SKM-1 treated with dmso at 0.1 percent for 144 hours (cell line): ENCODE measurements at regions not wholly inside any gene's neighbourhood (a gene's known extent, or its start where the extent isn't known, plus 50 kb on each side); places are given as distances from the start of the nearest gene placed in this dataset.

ENCODE experiments used
- DNase-seq: peaks from one replicate; lab custom pipeline; 2025; ENCODE audit not compliant: unreplicated experiment; lab: John Stamatoyannopoulos, UW

DNA sequence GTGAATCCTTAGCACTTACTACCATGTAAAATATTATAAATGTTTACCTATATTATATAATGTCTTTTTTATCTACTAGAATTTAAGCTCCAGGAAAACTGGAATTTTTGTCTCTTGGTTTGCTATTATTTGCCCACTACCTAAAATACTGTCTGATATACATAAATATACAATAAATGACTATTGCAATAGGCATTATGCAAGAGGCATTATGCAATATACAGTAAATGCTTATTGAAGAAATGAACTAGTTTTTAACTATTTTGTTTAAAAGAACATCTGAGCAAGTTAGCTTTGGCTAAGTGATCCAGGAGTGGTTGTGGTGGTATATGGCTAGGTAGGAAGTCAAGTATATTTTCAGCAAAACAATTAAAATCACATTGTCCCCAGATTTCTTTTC, 640.2 kb upstream of the PKN2 start:
- DNase-seq: no peak

DNA sequence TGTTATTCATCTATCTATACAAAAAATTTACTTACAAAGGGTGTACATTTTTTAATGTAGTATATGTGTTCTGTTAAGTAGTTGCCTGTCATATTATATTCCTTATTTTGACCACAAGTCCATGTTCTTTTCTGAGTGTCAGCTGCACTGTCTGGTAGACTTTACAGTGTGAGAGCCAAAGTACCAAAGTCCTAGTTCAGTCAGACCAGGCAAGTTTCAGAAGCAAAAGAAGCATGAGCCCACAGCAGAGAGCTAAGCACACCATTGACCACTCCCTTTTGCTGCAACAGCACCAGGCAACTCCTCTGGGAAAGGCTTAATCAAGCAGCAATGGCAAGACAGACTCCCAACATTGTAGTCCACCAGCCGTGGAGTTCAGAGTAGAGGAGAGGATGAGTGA, 631.9 kb upstream of the PKN2 start:
- no peak for DNase-seq

DNA sequence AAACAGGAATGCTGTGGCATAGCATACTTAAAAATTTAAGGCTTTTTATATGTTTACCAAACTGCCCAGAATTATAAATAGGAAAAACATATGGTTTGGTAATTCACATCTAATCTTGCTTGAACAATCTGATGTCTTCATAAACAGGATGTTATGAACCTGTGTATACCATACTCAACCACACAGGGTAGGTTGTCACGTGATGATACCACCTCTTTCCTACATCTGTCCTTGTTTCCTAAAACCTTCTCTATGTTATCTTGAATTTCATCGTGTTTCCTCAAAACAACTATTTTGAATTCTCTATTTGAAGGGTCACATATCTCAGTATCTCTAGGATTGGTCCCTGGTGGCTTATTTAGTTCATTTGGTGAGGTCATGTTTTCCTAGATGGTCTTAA, 631.0 kb upstream of the PKN2 start:
- no peak for DNase-seq

DNA sequence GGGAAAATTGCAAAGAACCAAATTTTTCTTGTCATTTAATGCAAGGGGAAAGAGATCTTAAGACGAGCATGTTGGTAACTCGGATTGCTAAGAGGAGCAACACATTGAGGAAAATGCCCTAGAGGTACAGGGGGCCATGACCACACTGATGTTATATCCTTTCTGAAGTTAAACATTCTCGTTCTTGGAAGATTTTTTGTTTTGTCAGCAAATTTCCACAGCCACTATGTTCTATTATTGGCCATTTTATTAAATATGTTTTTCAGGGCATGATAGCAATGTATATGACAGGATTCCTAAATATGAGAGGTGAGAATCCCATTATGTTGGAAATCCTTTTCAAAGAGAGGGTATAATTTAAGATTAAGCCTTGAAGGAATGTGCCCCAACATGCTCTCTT, 627.2 kb upstream of the PKN2 start:
- no peak for DNase-seq

DNA sequence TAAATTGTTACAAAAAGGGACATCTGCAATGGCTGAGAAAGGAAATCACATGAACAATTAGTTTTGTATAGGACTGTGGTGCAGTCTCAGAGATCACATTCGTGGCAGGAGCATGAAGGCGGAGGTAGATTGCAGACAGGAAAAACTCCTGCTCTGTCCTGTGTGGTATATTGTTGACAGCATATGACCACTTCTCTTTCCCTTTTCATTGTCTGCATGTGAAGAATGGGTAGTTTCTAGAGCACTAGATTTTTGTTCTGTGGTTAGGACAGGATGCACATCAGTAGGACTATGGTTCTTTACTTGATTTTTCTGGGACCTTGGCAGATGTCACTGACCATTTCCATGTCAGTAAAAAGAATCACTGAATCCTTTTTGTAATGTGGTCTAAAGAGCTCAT, 625.9 kb upstream of the PKN2 start:
- DNase-seq: no peak

DNA sequence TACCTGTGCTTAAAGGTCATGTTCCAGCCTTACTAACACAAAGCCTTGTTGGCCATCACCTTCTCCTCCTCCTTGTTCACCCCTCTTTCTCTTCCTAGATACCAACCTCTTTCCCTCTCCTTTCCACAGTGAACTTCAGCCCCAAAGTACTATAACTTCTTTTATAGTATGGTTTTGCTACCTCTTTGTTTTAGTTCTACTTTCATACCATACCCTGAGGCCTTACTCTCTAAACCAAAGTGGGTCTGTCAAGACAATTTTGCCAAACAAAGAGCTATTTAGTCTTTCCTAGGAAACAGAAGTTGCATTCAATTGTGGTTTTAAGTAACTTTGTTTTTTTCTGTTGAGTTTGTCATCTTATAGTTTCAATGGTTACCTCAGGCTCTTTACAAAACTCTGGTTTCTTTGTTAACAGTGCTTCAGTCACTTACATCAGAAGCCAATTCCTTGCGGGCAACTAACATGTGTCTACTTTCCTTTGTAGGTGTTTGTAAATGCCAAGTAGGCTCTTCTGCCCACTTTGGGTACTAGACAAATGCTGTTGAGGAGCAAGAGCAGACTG, 623.9 kb upstream of the PKN2 start:
- DNase-seq: no peak

DNA sequence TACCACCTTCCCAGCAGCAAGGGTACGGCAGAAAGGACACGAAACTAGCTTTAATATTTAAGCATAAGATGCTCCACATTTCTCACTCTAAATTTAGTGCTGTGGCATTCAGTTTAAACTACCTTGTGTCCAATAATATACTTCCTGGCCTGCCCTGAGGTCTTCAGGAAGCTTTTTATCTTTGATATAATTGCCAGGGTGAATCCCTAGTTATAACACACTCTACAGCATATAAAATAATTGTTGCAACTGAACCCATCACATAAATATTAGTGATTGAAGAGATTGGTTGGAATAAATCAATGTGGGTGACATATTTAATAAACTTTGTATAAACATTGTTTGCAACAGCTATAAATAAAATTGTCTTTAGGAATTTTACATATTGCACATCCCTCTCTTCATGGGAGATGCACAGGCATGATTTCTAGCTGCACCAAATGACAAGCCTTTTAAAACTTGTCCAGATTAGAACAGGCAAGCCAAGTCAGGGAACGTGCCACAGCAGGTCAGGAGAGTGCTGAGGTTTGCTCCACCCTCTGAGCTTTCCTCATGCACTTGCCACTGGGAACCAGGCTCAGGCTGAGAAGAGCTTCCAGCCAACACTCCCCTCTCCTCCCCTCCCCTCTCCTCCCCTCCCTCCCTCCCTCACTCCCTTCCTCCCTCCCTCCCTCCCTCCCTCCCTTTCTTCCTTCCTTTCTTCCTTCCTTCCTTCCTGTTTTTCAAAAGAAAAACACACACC, 623.2 kb upstream of the PKN2 start:
- no peak for DNase-seq

DNA sequence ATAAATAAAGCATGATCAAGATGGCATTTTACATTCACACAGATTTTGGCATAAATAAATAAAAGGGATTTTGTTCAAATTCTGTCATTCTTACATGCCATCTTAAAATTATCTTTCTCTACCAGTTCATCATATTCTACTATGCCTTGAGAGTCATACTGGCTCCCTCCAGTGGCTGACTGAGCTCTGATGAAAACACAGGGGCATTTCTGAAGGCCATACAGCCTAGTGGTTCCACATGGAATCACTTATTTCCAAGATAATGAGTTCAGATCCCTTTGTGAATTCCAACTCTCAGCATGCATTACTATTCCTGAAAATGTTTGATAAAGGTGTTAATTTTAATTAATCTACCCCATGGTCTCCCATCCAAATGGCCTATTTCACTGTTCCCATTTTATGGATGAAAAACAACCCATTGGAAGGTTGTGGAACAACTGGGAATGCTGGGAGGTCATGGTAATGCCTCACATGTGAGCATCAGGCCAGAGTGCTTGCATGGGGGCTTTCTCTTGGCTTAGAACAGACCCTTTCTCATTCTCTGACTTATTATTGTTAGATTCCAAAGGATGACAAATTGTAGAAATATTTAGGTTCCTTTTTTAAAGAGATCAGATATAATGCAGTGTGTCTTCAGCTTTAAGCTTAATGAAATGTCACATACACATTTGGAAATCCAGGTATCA, 622.4 kb upstream of the PKN2 start:
- DNase-seq: peak; percentile 44

DNA sequence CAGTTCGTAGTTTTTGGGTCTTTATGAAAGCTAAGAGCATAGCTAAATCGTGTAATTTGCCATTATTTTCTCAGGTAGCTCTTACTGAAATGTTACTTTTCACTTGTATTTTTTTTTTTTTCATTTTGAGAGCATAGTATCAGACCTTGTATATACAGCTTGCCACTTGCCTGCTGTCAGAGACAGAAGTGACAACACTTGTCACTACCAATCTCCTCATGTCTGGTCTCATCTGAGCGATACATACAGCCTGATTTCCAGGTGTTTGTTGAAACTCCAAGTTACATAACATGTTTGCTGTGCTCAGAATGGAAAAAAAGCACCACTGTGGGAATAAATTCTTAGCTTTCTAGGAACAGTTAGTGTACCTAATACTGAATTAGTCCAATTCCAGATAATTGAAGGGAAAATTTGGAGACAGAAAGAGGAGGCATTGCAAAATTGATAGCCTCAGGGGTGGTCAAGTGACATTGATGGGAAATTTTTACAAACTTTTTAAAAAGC, 621.4 kb upstream of the PKN2 start:
- DNase-seq: no peak

DNA sequence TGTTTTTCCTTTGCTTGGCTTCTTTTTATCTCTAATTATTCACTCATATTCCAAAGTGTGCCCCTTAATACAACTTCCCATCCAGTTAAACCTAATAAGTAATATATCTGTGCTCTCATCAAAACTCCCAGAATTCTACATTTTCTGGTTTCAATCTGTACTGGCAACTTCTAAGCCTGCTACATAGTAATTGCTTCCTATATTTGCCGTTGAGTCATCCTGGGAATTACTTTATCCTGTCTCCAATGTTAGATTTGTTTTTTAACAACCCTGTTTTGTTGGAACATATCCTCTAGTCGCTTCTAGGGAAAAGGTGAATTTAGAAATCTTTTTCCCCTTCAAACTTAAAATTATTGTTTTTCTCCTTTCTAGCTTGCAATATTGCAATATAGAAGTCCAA, 620.5 kb upstream of the PKN2 start:
- no peak for DNase-seq

DNA sequence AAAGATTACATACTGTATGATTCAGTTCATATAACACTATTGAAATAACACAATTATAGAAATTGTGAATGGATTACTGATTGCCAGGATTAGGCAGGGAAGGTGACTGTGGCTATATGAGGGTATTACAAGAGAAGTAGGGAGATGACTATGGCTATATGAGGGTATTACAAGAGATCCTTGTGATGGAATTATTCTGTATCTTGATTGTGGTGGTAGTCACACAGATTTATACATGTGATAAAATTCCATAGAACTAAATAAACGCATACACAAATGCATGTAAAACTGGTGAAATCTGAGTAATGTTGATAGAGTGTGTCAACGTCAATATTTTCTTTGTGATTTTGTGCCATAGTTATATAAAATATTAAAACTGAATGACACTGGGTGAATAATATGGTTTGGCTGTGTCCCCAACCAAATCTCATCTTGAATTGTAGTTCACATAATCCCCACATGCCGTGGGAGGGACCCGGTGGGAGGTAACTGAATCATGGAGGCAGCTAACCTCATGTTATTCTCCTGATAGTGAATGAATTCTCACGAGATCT, 615.6 kb upstream of the PKN2 start:
- DNase-seq: no peak

DNA sequence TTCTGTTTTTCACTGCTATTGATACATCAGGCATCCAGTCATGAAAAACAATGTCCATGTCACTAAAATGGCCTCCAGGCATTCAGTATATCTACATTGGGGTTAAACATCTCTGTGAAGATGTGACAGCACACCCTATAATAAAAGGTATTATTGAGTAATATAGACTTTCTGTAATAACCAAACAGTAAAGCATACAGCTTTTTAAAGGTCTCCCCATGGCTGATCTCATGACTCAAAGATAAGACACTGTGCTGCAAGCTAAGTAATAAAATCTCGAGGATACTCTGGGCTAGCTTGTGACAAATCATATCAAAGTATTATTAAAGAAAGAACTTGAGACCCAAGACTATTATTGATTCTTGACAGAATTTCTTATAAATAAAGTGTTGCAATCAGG, 613.1 kb upstream of the PKN2 start:
- DNase-seq: no peak

DNA sequence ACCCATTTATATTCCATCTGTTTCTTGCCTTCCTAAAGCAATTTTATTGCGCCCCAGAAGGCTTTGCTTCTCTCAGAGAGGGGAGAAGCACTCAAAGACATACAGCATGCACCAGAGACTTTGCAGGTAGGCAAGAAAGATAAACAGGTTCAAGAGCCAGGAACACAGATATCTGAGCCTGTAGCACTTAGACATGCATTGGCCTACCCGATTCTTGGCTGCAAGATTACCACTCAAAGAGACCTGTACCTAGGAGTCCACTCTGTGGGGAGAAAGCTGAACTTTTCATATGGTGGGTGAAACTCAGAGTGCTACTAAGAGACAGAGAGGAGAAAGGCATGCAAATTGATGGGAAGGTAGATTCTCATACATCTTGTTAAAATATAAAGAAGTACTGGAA, 609.4 kb upstream of the PKN2 start:
- no peak for DNase-seq

DNA sequence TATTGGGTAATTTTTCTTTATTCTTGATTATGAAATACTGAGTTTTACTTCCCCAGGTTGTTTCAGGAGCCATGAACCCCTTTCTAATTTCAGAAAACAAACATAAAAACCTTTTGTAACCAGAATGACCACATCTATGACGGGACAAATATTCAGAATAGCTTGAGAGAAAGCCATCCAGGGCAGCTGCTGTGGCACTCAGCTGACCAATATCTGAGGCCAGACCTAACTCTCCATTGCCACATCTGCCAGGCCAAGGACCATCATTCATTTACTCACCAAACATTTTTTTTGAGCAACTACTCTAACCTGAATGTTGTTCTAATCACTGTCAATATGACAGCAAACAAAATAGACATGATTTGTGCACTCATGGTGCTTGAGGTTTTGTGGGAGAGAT, 608.3 kb upstream of the PKN2 start:
- no peak for DNase-seq

DNA sequence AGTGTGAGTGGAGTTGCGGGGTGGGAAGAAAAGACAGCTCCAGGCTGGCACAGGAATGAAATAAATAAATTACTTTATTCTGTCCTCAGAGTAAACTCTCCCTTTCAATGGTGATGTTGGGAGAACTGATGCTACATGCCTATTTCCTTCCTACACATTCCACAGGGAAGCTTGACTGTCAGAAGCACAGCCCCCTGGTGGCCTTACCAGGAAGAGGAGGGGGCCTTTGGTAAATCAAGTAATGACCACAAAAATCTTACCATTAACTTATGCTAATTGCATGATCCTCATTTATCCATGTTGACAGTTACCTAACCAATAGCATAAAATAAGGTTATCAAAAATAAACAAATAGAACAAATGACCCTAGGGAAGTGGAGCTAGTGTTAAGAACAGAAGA, 605.0 kb upstream of the PKN2 start:
- no peak for DNase-seq

DNA sequence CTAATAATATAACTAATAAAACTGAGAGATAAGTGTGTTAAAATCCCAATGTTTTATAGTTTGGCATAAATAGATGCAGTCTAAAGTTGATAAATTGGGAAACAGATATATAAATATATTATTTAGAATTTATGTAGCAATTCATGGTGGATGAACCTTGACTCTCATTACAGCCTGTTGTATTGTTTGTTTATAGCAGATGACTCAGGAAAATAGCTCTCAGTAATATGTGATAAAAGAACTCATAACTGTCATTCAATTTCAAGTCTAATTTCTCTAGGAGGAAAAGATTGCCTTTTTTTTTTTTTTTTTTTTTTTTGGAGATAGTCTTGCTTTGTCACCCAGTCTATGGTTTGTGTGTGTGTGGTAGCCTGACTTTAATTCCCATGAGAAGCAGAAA, 603.2 kb upstream of the PKN2 start:
- no peak for DNase-seq

DNA sequence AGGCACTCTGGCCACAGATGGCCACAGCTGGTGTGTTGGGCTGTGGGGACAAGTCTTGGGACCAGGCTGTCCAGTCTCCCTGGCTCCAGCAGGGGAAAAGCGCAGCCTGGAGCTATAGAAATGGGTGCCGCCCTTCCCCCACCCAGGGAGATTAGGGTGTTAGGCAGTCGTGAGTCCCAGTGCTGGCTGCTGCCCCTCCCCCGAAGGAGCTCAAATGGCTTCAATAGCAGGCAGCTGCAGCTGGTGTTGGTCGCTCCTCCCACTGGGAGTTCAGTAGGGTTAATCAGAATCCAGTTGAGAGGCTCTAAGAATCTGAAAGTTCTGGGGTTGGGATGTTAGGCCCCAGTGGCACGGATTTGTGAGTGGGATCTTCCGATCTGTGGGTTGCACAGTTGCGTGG, 595.6 kb upstream of the PKN2 start:
- no peak for DNase-seq

DNA sequence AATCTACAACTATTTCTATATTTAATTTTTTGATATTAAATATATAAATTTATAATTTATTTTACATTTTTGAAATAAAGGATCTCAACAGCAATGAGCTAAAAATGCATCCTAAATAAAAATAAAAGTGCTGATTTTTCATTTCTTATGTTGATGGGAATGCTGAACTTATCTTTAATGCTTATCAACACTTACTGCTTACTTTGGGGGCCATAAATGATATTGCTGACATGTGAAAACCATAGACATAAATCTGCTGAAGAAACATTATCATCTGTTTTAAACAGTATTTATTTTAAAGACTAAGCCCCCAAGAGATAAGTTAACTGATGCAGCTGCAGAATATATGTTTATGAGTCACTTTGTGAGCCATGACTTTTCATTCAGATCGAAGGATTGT, 594.1 kb upstream of the PKN2 start:
- DNase-seq: no peak

DNA sequence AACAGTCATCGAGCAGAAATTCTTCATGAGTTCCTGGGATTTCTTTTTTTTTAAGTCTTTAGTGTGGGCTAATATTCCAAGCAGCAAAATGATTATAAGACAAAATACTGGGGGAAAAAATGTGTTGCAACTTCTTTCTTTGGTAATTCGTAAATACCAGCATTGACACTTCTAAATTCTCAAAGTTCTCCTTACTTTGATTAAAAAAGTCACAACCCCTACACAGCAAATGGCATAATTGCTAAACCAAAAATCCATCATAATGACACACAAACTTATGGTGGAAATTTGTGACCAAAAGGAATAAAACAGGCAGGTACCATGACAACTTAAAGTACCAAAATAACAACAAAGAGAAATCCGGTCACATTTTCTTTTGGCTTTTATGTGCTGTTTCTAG, 585.2 kb upstream of the PKN2 start:
- no peak for DNase-seq

DNA sequence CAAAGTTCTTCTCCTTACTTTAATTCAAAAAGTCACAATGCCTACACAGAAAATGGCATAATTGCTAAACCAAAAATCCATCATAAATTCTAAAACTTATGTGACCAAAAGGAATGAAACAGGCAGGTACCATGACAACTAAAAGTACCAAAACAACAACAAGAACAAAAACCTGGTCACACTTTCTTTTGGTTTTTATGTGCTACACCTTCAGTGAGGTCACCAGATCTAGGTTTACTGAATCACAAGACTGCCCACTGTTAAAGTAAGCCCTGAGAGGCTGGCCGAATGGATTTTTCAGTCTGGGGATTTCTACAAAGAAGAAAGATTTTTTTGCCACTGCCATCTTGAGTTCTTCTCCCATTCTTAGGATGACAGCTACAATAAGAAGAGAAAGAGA, 583.0 kb upstream of the PKN2 start:
- DNase-seq: no peak

DNA sequence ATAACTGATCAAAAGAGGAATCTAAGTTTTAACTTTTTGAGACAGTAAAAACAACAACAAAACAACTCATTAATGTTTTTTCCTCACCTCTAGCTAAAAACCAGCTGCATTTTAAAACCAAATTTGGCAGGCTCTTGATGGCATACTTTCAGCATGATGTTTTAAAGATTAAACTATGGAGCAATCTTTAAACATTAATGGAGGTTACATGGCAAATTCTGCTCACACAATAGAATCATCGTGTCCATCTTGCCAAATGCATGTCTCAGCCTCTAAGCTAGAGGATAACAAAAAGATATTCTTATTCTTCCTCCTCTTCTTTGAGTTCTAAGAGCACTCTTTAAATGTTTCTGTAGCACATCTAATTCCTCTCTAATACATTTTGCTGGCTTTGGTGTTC, 579.8 kb upstream of the PKN2 start:
- DNase-seq: no peak

DNA sequence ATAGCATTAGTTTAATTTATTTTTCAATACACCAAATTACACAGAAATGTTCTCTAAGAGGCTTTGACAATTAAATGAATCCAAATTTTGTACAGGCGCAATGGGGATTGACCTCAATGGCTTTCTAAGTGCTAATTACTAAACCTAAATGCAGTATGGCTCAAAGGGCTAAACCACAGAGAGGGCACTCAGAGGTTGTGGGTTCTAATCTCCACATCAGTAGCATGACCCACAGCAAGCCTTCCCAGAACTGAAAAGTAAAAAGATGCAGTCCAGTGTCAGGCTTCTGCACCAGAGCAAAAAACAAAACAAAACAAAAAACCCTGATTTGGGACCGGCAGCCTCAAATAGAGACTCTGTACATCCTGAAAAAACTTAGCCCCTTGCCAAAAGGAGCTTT, 579.2 kb upstream of the PKN2 start:
- no peak for DNase-seq
